Mucosa of descending colon (tissue), 3 donors: ENCODE measurements at regions not wholly inside any gene's neighbourhood (a gene's known extent, or its start where the extent isn't known, plus 50 kb on each side); places are given as distances from the start of the nearest gene placed in this dataset.

Experiments used
- ATAC-seq: fragments of 200-7000 bp; cut with Tn5 transposase; one replicate; pipeline ENCODE4 v1.9.1; 2020; ENCODE audit warnings: mild to moderate bottlenecking, moderate library complexity
- DNase-seq, 3 donors: peaks; one replicate each; pipeline ENCODE4 v3.0.0-alpha.2; 2020
- H3K36me3 ChIP-seq: fragments of 200-600 bp; one replicate; pipeline ENCODE4 v1.8.0; 2021; ENCODE audit warnings: low read depth, mild to moderate bottlenecking
- H3K4me1 ChIP-seq: fragments of 200-600 bp; one replicate; pipeline ENCODE4 v1.8.0; 2021; ENCODE audit warnings: low read depth, mild to moderate bottlenecking
- H3K4me3 ChIP-seq: fragments of 200-600 bp; one replicate; pipeline ENCODE4 v1.8.0; 2021; ENCODE audit warnings: mild to moderate bottlenecking
- H3K9me3 ChIP-seq: fragments of 200-600 bp; one replicate; pipeline ENCODE4 v1.8.0; 2021; ENCODE audit warnings: mild to moderate bottlenecking
- intact Hi-C, 2 donors: fragments of 100-400 bp; cut with DNase I in 1 of 2; cut with micrococcal nuclease in 1 of 2; formaldehyde crosslinking; loops; one replicate each; pipeline versions ENCODE4 v1.11.0 to v1.11.1; 2022; cut with DNase I, micrococcal nuclease
- TF ChIP-seq, protein P1 (sequence below): fragments of 200-600 bp; IDR thresholded peaks from one replicate; pipeline ENCODE4 v1.8.0; 2022; ENCODE audit warnings: antibody characterized with exemption, mild to moderate bottlenecking
- donor health status: DM: no; HTN: no; CAD: no; lungs with moderate emphysema.
- donor health status: DM: no; HTN: no; CAD: no.
- donor health status: DM: no; HTN: yes; CAD: no.

DNA sequence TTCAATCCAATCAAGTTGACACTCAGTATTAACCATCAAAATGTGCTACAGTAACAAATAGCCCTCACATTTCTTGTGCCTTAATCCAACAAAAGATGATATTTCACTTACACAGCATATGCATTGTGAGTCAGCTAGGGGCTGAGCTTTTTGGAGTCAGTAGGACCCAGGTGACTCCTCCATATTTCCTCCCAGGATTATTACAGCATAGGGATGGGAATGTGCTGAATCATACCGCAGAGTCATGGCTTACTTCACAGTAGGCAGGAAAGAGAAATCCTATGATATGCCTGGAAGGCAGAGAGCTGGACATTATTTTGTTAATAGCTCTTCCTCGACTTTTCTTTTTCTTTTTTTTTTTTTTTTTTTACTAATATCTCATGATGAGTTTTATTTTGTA is 153.3 kb downstream of the TMEM182 start:
- TF ChIP-seq, protein P1, sequence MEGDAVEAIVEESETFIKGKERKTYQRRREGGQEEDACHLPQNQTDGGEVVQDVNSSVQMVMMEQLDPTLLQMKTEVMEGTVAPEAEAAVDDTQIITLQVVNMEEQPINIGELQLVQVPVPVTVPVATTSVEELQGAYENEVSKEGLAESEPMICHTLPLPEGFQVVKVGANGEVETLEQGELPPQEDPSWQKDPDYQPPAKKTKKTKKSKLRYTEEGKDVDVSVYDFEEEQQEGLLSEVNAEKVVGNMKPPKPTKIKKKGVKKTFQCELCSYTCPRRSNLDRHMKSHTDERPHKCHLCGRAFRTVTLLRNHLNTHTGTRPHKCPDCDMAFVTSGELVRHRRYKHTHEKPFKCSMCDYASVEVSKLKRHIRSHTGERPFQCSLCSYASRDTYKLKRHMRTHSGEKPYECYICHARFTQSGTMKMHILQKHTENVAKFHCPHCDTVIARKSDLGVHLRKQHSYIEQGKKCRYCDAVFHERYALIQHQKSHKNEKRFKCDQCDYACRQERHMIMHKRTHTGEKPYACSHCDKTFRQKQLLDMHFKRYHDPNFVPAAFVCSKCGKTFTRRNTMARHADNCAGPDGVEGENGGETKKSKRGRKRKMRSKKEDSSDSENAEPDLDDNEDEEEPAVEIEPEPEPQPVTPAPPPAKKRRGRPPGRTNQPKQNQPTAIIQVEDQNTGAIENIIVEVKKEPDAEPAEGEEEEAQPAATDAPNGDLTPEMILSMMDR = no peak
- no peaks in the 10 kb centered on the region for H3K36me3 ChIP-seq
- H3K4me1 ChIP-seq = no peaks in the 10 kb centered on the region
- peaks cover 6% of the 10 kb centered on the region for H3K9me3 ChIP-seq
- DNase-seq (no peak), ATAC-seq (no peak)
- H3K4me3 ChIP-seq = no peak overlapping the region
- intact Hi-C loops = no loop called here

DNA sequence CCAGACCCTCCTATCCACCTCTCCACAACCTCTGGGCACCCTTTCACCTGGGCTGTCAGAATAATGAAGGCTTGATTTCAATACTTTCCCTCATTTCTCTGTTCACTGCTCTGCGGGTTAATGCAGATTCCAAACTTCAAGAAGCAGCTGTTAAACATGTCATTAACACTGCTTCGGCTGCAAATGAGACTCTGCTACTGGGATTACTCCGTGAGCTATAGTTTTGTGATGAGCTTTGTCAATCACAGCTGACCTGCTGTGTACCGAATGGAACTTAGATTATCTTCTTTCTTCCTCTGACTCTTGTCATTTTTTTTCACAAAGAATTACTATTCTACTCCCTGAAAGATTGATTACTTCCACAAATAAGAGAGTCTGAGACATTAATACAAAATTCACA is 160.5 kb downstream of the TMEM182 start:
- H3K9me3 ChIP-seq = no peaks in the 10 kb centered on the region
- intact Hi-C loops = no loop called here
- ATAC-seq = no peak
- H3K4me3 ChIP-seq = no peak overlapping the region
- TF ChIP-seq, protein P1 = no peak
- H3K4me1 ChIP-seq = no peaks in the 10 kb centered on the region
- no peak for DNase-seq
- no peaks in the 10 kb centered on the region for H3K36me3 ChIP-seq

DNA sequence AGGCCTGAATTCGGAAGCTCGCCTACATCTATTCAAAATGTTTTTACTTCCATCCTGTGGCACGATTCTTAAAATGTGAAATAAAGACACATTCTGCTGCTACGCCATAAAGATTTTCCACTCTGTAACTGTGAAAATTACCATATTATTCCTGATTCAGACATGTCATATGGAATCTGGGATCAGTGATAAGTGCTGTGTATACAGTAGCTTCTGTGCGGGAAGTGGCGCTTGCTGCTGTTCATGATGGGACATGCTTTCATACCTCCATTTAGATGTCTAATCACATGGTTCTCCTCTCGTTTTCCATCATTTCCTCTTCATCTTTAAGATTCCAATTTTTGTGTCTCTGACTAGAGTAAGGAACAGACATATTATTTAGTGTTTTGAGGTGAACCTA is 163.2 kb downstream of the TMEM182 start:
- DNase-seq = no peak
- Histone ChIP-seq H3K9me3 (no peaks in the 10 kb centered on the region), H3K4me3 (no peak overlapping the region), H3K36me3 (no peaks in the 10 kb centered on the region), H3K4me1 (no peaks in the 10 kb centered on the region)
- ATAC-seq = no peak
- intact Hi-C loops = no loop called here
- TF ChIP-seq, protein P1 = no peak

DNA sequence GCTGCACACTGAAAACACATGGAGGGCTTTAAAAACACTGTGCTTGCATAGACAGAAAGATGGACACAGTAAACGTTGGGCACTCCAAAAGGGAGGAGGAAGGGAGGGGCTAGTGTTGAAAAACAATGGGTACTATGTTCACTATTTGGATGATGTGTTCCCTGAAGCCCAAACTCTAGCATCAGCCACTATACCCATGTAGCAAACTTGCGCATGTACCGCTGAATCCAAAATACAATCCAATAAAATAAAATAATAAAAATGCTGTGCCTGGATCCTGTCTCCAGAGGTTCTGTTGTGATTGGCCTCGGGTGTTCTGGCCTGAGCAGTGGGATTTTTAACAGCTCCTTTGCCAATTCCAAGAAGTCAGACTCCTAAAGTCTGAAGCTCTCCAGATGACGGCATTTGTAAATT is 166.0 kb downstream of the TMEM182 start:
- intact Hi-C loops = no loop called here
- Histone ChIP-seq H3K36me3 (no peaks in the 10 kb centered on the region), H3K4me1 (no peaks in the 10 kb centered on the region), H3K9me3 (no peaks in the 10 kb centered on the region), H3K4me3 (no peak overlapping the region)
- DNase-seq (no peak), ATAC-seq (no peak)
- TF ChIP-seq, protein P1 = no peak

DNA sequence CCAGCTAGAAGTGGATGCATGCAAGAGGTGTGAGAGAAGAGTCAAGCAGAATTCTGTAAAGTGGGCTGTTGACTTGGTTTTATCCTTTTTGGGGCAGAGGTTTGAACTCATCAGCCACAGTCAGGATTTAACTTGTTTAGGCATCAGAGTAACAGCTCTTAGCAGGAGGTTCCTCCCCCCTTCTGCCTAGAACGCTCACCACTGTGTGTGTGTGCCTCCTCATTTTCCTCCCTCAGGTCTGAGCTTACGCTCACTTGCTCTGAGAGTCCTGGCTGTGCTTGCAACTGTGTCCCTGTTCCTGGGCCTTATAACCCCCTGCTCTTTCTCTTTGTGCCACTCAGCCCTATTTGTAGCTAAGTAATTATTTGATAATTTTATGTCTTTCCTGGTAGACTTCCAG is 167.9 kb downstream of the TMEM182 start:
- intact Hi-C loops = no loop called here
- Histone ChIP-seq H3K36me3 (no peaks in the 10 kb centered on the region), H3K4me3 (no peak overlapping the region), H3K9me3 (no peaks in the 10 kb centered on the region), H3K4me1 (no peaks in the 10 kb centered on the region)
- TF ChIP-seq, protein P1 = no peak
- no peak for ATAC-seq
- DNase-seq = no peak

DNA sequence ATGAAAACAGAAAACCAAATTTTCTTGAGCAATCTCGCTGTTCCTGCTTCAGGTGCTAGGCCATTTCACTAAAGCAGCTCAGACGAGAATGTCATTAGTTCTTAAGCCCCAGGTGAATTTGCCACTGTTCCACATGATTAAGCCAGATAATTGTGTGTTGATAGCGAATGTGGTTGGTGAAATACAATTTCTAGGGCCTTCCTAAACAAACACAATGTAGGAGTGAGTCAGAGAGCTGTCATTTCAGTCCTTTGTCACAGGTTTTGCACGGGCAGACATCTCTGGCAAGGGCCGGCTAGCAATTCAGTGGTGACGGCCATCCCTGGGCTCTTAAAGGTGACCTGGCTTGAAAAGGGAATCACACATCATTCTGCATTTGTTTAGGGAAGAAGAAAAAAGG is 170.7 kb downstream of the TMEM182 start:
- Histone ChIP-seq H3K36me3 (no peaks in the 10 kb centered on the region), H3K4me1 (no peaks in the 10 kb centered on the region), H3K9me3 (no peaks in the 10 kb centered on the region), H3K4me3 (no peak overlapping the region)
- ATAC-seq (no peak), DNase-seq (no peak)
- TF ChIP-seq, protein P1 = no peak
- intact Hi-C loops = no loop called here
